ENCODE measurements at regions not wholly inside any gene's neighbourhood (a gene's known extent, or its start where the extent isn't known, plus 50 kb on each side); places are given as distances from the start of the nearest gene placed in this dataset.
A peak's percentile ranks its signal among the peaks of the same experiment; 100 is the strongest.

DNA sequence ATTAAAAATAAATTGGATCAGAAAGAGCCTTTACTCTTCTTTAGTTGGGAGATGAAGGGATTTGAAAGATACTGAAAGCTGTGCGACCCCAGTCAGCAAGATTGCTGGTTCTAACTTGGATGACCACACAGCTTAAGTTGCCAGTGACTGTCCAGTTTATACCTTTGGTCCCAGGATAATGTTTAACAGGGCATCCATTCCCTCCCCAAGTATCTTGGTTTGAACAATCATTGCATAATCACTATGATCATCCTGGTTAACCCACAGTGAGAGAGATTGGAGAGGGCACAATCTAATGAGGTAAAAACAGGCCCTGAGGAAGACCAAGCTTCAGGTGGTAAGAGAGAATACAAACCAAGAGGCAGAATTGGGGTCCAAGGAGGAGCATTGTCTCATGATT is 798.3 kb downstream of the MAFB start:
- no peak for DNase-seq

DNA sequence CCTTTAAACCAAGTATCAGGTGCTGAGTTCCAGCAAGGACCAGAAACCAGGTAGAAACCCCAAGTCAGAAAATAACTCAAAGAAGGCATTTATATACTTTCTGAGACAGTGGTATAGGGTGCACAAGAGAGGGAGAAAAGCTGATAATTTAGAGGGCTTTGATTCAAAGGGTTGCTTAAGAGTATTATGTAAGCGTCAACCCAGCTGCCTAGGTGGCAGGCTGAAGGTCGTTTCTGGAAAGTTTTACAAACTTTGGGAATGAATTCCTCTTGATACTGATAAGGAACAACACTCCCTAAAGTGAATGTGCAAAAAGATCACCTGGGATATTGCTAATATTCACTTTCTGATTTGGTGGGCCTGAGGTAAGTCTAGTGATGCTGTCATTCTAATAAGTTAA is 800.7 kb downstream of the MAFB start:
- DNase-seq: no peak

DNA sequence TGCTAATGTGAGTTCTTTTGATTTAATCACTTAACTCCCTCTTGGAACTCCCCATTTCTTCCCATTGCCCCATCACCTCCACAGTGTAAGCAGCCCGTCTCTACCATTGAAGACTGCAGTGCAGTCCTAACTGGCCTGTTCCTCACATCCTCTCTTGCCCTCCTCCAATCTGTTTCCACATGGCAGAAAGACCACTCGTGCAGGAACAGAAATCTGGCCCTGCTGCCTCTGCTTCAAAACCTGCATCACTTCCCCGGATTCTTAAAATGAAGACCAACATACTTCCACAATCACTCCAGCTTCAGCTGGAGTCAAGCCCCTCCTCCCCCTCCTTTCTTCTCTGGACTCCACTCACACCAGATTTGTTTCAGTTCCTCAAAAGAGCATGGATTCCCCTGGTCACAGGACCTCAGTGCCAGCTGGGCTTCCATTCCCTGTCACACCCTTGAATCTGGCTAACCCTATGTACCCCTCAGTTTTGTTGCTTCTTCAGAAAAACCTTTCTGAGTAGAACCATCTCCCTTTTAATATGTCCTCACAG is 802.3 kb downstream of the MAFB start:
- no peak for DNase-seq

DNA sequence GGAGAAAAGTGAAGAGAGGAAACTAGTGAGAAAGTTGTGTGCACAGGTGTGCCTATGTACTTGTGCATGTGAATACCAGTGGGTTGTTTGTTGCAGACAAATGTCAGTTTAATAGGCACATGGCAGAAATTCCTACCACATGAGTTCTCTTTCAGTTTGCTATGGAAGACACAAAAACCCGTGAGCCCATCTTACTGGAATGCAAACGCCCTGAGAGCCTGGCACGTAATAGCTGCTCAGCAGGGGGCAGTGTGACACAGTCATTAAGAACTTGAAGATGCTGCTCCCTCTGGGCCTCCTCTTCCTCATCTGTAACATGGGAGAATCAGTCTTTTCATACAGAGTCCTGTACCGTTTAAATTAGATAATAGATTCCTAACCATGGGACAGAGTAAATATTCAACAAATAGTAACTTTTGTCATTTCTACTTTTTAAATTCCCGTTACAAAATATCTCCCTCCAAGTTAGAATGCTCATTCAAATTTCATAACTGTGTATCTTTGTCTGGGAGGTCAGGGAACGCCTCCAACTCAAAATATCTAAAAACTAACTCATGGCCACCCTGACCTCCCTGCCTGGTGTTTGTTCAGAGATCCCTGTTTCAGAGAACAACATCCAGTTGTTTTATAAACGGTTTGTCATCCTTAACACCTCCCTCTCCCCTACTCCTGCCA is 802.9 kb downstream of the MAFB start:
- DNase-seq: peak; percentile 25

DNA sequence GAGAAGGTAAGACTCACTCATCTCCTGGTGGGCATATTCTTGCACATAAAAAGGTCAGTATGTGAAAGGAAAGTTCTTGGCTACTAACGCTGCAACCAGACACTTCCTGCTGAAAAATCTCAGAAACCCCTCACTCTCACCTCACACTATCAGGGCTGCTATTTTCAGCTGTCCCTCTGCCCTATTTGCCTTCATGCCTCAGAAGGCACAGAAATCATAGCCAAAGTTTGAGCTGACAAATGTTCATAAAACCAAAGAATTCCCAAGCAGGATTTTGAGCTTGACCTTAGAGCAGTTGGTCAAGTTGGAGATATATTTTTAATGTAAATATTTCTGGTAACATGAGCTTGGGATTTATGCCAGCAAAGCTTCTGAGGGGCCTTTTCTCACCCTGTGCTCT is 806.2 kb downstream of the MAFB start:
- DNase-seq: no peak

DNA sequence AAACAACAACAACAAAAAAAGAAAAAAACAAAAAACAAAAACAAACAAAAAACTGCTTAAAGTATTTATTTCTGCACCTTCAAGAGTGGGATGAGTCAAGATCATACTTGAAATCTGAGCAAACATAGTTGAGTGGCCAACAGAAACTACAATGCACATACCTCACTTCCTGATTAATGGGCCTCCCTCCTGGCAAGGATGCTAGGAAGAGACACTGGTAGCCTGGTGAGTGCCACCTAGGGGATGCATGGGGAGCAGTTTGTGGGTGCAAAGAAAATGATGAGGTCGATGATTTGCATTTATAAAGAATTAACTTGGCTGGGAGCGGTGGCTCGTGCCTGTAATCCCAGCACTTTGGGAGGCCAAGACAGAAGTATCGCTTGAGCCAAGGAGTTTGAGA is 808.1 kb downstream of the MAFB start:
- DNase-seq: peak; percentile 57

DNA sequence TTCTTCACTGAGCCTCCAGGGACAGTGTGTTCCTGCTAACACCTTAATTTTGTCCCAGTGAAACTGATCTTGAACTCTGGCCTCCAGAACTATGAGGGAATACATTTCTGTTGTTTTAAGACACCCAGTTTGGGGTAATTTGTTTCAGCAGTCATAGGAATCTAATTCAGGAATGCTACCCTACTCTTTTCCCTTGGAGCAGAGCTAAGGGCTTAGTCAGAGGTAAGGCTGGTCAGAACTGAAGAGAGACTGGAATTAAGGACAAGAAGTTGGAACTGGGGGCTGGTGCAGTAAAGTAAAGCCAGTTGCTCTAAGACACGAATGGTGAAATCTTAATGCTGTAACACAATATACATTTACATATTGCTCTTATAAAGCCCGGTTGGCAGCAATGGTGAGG is 809.7 kb downstream of the MAFB start:
- DNase-seq: no peak

DNA sequence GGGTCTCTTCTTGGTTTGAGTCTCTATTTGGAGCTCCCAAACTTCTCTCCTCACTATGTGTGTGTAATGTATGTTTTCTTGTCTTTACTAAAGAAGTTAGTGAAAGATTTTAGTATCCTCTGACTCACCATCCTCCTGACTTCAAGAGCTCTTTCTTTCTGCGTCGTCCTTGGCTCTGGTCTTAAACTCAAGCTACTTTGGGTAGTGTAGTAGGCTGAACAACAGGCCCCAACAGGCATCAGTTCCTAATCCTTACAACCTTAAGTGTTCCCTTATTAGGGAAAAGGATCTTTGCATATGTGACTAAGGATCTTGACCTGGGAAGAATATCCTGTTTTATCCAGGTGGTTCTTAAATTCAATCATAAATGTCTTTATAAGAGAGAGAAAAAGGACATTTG is 810.2 kb downstream of the MAFB start:
- no peak for DNase-seq

DNA sequence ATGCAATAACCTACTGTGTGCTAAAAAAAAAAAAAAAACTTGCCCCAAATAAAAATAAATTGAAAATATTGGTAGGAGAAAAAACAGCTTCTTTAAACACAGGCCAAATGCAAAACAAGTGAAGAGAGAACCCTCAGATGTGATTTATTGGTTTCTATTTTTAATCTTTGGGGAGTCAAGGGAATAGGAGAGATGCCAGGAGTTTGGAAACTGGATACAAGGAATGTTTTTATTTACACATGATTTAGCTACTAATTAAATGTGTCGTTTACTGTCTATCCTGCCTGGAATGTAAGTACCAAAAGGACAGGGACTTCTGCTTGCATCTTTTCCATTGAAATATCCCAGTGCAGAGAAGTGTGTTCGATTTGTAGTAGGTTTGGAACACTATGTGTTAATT is 810.7 kb downstream of the MAFB start:
- DNase-seq: no peak

DNA sequence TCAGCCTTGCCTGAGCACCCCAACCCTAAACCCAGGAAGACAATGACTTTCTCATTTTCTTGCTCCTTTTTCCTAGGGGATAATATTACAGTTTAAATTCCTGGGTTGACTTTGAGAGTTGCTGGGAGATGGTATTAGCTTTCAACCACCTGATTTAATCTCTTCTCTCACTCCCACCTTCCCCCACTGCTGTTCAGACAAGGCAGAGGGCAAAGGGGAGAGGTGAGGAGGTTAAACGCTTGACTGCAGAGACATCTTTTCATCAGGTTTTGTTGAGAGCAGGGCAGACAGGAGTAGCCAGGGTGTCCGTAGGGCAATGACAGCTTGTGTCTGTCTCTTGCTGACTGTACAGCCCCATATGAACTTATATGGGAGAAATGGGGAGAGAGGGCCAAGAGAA is 811.2 kb downstream of the MAFB start:
- DNase-seq: no peak

DNA sequence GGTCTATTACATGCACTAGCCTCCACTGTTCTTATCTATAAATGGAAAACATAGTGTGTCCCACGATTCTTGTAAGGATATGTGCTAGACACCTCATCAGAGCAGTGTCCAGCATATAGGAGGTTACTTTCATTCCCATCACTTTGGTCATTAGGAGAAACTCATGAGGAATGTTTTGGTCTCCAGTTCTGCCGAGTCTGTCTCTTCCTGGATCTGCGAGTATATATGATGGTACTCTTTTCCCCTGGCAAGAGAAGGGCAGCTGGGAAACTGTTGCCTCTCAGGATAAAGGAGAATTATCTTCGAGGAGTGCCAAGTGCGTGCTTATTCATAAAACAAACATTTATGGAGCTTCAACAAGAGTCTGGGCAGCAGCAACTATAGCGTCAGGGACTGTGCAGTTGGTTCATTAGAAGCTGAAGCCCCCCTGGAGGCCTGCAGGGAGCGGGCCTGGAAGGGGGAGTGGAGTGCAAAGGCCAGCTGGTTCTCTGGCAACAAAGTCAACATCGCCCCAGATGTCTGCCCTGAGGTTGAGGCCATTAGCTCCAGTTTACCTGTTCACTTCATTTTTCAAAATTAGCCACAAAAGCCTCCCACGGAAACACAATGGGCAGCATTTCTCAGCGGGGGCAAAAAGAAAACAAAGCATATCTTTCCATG is 811.9 kb downstream of the MAFB start:
- peak; percentile 66 for DNase-seq

DNA sequence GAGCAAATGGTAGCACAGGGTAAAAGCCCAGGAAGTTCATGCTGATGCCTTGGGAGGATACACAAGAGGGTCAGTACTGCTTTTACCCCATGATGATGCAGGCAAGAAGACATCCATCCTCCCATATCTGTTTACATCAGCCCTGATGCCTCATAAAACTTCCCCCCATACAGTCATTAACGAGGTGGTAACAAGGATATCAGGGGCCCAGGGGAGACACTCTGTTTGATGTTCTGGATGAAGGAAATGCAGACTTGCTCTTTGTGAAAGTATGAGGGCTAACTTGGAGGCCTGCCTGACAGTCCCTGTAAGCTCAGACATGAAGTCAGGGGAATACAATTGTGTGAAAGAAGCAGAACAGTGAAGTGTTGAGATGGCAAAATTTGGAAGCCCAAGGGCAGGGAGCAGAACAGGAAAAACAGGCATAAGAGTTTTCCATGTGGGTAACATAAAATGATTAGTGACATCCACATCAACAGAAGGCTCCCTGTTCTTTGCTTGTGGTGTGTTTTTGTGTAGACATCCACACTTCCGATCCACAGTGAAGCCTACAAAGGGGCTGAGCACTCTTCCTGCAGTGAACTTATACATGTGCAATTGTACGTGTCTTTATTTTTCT is 813.4 kb downstream of the MAFB start:
- DNase-seq: no peak

DNA sequence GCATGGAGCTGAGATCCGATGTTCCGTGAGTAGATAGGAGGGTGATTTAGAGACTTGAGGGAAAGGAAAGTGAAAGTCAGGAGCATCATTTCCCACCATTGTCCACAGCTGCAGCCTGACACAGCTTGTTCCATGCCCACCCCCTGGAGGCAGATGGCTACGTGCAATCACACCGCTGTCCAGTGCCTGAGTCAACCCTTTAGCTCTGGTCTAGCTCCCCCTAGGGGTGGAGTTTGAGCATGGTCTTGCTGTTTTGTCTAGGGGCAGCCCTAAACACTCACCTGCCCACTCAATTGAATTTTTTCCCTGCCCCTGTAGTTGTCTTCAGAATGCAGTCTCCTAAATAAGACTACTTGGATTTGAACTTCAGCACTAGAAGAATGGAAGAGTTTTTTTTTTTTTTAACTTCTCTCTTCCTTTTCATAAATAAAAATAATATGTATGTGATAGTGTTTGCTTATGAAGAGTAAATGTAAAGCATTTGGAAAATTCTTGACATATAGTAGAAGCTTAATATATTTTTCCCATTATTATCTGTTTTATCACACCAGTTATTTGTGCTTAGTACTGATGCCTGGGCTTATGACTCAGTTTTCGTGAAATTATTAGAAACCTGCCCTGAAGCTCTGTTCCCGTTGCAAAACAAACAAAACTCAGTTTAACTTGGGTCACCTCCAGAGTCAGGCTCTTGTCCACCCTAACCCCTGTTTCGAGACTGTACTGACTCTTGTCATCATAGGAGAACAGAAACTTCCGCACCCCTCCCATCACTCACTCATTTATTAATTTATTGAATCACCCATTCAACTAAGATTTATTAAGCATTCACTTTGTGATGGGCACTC is 814.8 kb downstream of the MAFB start:
- peak; percentile 88 for DNase-seq

DNA sequence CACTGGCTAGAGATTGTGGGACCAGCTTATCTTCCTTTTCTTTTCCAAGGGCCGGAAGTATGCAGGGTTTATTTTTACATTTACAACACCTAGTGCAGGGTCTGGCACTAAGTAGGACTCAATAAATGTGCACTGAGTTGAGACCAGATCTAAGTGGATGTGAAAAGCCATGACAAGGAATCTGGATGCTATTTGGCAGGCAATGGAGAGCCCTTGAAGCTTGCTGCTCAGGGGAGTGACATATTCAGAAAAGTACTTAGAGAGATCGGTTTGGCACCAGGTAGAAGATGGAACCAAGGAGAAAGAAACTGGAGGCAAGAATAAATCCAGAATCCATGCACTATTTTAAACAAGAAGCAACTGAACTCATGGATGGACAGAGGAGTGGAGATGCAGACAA is 815.8 kb downstream of the MAFB start:
- DNase-seq: peak; percentile 33

DNA sequence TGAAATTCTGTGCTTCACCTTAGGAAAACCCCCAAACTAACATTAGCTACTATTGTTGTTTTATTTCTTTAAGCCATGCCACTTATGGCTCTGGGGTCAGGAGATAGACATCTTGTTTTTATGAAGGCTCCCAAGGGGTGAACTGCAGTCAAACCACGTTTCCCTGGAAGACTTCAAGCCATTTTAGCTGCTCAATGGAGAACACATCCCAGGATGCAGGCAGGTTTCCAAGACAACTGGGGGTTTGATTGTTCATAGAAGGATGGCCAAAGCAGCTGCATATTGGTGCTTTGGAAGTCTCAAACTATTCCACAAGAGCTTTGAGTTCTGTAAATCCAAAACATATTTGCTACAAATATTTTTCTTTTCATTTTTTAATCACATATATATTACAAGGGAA is 818.0 kb downstream of the MAFB start:
- DNase-seq: no peak

DNA sequence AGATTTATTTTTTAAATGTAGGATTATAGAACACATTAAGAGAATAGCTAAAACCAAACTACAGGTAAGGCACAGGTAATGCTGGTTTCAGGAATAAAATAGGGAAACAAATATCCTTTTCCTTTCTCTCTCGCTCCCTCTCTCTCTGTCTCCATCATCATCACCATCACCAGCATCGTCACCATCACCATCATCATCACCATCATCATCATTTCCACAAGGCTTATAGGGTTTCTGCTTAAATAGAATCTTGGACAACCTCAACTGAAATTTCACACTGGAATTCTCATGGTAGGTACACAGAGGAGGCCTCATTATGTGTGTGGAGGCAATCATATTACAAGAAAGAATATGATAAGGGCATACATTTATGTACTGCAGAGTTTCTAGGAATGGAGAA is 823.6 kb downstream of the MAFB start:
- no peak for DNase-seq

DNA sequence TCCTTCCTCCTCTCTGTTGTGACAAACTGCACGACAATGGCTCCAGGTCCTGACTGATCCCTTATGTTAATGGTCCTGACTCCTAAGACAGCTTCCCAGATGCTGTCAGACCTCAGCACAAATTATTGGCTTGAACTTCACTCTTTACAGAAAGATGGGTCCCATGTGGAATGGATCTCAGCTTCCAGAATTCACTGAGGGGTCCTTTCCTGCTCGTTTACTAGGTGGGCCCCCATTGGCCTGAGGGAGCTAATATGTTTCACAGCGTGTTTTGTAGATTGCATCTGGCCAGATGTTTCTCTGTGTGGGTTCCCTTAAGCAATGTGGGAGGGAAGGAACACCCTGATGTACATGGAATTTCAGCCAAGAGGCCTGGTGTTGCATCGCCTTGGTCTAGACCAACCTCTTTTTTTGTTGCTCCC is 826.6 kb downstream of the MAFB start:
- DNase-seq: no peak

DNA sequence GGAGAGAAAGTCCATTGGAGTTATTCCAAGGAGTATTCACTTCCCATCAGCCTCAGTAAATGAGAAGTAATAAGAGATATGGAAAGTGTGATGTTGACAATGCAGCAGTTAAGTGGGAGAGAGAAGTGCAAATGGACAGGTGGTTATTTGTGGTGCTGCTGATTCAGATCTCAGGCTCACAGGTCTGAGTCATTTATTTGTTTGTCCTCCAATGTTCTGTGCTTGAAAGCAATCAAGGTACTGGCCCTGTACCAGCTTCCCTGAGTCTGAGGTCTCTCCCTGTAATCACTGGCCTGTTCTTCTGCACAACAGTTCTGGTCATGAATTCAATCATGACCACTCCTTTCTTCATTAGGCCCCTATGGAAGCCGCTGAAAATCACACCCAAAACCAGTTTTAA is 827.7 kb downstream of the MAFB start:
- peak; percentile 96 for DNase-seq

DNA sequence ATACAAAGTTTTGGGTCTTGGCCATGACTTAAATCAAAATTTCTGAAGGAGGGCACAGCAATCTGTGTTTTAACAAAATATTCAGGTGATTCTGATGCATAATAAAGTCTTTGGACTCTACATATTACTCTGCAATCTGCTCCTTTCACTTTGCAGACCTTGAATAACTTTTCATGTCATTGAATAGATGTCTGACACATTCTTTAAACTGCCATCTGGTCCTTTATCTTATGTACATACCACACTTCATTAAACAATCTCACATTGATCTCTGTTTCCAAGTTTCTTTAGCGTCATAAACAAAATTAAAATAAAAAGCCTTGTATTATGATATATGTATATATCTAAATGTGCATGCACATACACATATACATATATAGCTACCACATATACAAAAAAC is 831.2 kb downstream of the MAFB start:
- no peak for DNase-seq

DNA sequence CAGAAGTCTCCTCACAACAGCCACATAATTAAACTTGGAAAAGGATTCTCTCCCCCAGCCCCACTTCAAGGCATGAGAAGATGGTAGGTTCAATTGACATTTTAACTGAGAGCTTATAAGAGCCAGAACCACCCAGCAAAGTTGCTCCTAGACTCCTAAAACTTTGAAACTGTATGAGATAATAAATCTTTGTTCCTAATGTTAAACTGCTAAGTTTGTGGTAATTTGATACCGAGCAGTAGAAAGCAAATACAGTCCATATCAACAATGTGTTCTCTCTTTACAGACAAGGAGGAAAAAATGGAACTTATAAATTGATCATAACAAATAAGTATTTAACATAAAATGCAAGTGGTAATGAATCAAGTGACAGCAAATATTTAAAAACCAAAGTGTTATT is 831.8 kb downstream of the MAFB start:
- no peak for DNase-seq

DNA sequence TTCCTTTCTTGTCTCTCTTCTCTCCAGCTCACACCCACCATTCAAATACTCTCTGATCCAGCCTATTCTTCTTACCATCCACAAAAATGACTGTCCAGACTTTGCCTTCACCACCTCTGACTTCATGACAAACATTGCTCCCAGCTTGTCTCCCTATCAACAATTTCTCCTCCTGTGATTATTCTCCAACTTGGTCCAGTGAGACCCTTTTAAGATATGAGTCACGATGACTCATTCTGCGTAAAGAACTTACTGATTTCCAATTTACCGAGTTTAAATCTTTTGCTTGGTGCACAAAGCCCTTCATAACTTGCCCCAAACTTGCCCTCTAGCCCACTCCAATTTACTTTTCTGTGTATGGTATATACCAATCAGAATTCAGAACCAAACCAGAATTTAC is 833.2 kb downstream of the MAFB start:
- DNase-seq: no peak

DNA sequence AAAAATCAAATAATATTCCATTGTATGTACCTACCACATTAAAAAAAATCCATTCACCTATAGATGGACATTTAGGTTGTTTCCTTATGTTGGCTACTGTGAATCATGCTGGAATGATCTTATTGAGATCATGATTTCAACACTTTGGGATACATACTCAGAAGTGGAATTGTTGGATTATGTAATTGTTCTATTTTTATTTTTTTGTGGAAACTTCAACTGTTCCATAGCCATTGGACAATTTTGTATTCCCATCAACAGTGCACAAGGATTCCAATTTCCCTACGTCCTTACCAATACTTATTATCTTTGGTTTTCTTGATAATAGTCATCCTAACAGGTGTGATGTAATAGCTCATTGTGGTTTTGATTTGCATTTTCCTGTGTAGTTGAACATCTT is 834.0 kb downstream of the MAFB start:
- DNase-seq: no peak

DNA sequence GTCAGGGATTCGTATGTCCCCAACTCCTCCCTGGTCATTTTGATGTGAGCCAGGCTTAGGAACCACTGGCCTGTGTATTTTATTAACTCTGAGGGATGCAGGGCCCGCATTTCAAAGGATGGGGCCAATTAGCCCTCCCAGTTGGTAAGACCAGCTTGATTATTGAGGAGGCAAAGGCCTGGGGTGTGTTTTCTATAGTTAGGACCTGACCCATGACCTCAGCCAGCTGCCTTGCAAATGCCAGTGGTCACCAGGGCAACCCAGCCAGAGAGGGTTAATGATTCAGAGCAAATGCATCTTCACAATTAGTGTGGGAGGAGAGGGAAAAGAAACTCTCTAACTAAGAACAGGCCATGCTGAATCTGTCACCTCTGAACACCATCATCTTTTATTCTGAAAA is 835.4 kb downstream of the MAFB start:
- no peak for DNase-seq
